Endothelial cell of umbilical vein (primary cell): ENCODE measurements at regions not wholly inside any gene's neighbourhood (a gene's known extent, or its start where the extent isn't known, plus 50 kb on each side); places are given as distances from the start of the nearest gene placed in this dataset.
"Not testable (repeated sequence)": the region's sequence is repeated elsewhere in the genome, so short reads cannot be mapped to it uniquely, and the experiment has no call there.

ENCODE experiments used
- BruUV-seq: library from RNA; stranded (reverse); fragments of 400-500 nt; replicated peaks from 2 replicates; lab custom pipeline; 2021; lab: Mats Ljungman, UMichigan
- CTCF ChIA-PET: fragments of 300-600, 350-600 bp; sonication (Branson Sonifier 250); formaldehyde crosslinking; loops from one replicate; lab custom pipeline; 2021; ENCODE audit warnings: antibody characterized with exemption, inconsistent platforms; lab: Charles Lee
- POLR2A ChIA-PET: fragments of 300-600, 350-600 bp; sonication (Branson Sonifier 250); formaldehyde crosslinking; loops from one replicate; lab custom pipeline; 2021; ENCODE audit warnings: antibody characterized with exemption, inconsistent platforms; lab: Charles Lee
- DNase-seq: peaks from one replicate; pipeline ENCODE4 v3.0.0-alpha.2; 2011; ENCODE audit warnings: low read depth, low spot score
- FAIRE-seq: peaks from 2 replicates; lab custom pipeline; 2011; peaks lifted over from hg19 to GRCh38; lab: Jason Lieb, UNC
- H2AFZ ChIP-seq: 2 replicates; pipeline ENCODE4 v1.6.0; 2012; ENCODE audit warnings: low read depth, low read length, control low read depth, inconsistent platforms
- H3K27ac ChIP-seq: 2 replicates; pipeline ENCODE4 v1.5.1; 2011; ENCODE audit warnings: low read depth, mild to moderate bottlenecking, control low read depth, low read length, moderate library complexity; ENCODE audit not compliant: insufficient read depth
- H3K27me3 ChIP-seq, 2 experiments: 2 replicates each; pipeline versions ENCODE4 v1.6.0 to v1.6.1; 2011; ENCODE audit warnings: low read length in 2 of 2, mixed read lengths in 1 of 2; ENCODE audit not compliant: control insufficient read depth in 2 of 2, insufficient read depth in 2 of 2
- H3K36me3 ChIP-seq, 2 experiments: 2 replicates in 1 of 2; 3 replicates in 1 of 2; pipeline ENCODE4 v1.5.1; 2011; ENCODE audit warnings: low read length in 2 of 2, mild to moderate bottlenecking in 1 of 2, moderate library complexity in 1 of 2; ENCODE audit not compliant: control insufficient read depth in 2 of 2, insufficient read depth in 2 of 2; ENCODE audit errors: extremely low read depth in 1 of 2
- H3K4me1 ChIP-seq: 3 replicates; pipeline ENCODE4 v1.5.1; 2011; ENCODE audit warnings: mild to moderate bottlenecking, low read length; ENCODE audit not compliant: control insufficient read depth, insufficient read depth; ENCODE audit errors: extremely low read depth
- H3K4me2 ChIP-seq: 2 replicates; pipeline ENCODE4 v1.6.1; 2011; ENCODE audit warnings: low read length, control low read depth, mixed read lengths; ENCODE audit not compliant: insufficient read depth
- H3K4me3 ChIP-seq, 3 experiments: fragments of 200-600 bp in 1 of 3; sonication (generic), shearing (Covaris generic) in 1 of 3; replicated peaks in 1 of 3; 2 replicates each; pipeline ENCODE4 v1.5.1; 2011 to 2016; ENCODE audit warnings: control low read depth in 3 of 3, low read length in 3 of 3, mild to moderate bottlenecking in 2 of 3, inconsistent platforms in 1 of 3, low read depth in 1 of 3, moderate library complexity in 1 of 3; ENCODE audit not compliant: insufficient read depth in 1 of 3
- H3K79me2 ChIP-seq: 2 replicates; pipeline ENCODE4 v1.6.0; 2012; ENCODE audit warnings: low read length, inconsistent platforms; ENCODE audit not compliant: control insufficient read depth, insufficient read depth
- H3K9ac ChIP-seq: replicated peaks from 2 replicates; pipeline ENCODE3; 2011; ENCODE audit warnings: low read length, control low read depth; ENCODE audit not compliant: insufficient read depth; ENCODE audit errors: extremely low read depth
- H3K9me1 ChIP-seq: replicated peaks from 3 replicates; pipeline ENCODE4 v1.6.0; 2011; ENCODE audit warnings: mild to moderate bottlenecking, low read length; ENCODE audit not compliant: control insufficient read depth, insufficient read depth; ENCODE audit errors: extremely low read depth
- H3K9me3 ChIP-seq: replicated peaks from 2 replicates; pipeline ENCODE4 v1.5.1; 2012; ENCODE audit warnings: low read length, inconsistent platforms; ENCODE audit not compliant: control insufficient read depth, insufficient read depth
- H4K20me1 ChIP-seq: replicated peaks from 2 replicates; pipeline ENCODE3; 2011; ENCODE audit warnings: mild to moderate bottlenecking, low read length; ENCODE audit not compliant: control insufficient read depth, insufficient read depth; ENCODE audit errors: extremely low read depth
- FOS ChIP-seq: IDR thresholded peaks from 2 replicates; pipeline ENCODE4 v1.6.1; 2011; ENCODE audit warnings: mild to moderate bottlenecking, low read length, moderate library complexity, borderline replicate concordance; ENCODE audit not compliant: insufficient read depth
- POLR2A ChIP-seq: IDR thresholded peaks from 2 replicates; pipeline ENCODE4 v1.6.1; 2012; ENCODE audit warnings: low read depth, mild to moderate bottlenecking, control low read depth, low read length
- dilution Hi-C: fragments of 300-500 bp; cut with MboI; formaldehyde crosslinking; loops from one replicate; pipeline ENCODE4 v1.15.0; 2019; ENCODE audit warnings: low sequenced_read_pairs; ENCODE audit not compliant: extremely low pct_ligation_motif_present
- intact Hi-C: fragments of 100-400 bp; cut with micrococcal nuclease; formaldehyde crosslinking; loops from one replicate; pipeline ENCODE4 v1.10.0; 2022

- no peaks in the 10 kb centered on the region for H3K9me1 ChIP-seq
- H3K79me2 ChIP-seq, result no peaks in the 10 kb centered on the region
- BruUV-seq, result no TSS peak
- no peaks in the 10 kb centered on the region for H3K36me3 ChIP-seq
- H3K4me2 ChIP-seq, result no peak overlapping the region
- no peak overlapping the region for H3K9ac ChIP-seq
- intact Hi-C loops, result no loop called here
- ChIA-PET POLR2A (no interaction called here), CTCF (interaction anchor here (1.1 kb wide), 1 partner anchor 10 kb away, joined by 3 read pairs; no protein-coding TSS in a partner anchor)
- FAIRE-seq (no peak), DNase-seq (no peak)
- H2AFZ ChIP-seq, result no peak overlapping the region
- H3K4me1 ChIP-seq, result no peaks in the 10 kb centered on the region
- dilution Hi-C loops, result no loop called here
- TF ChIP-seq FOS, result peak; percentile 28
- no peak for TF ChIP-seq POLR2A
- no peak overlapping the region for H3K4me3 ChIP-seq
- H3K9me3 ChIP-seq, result no peaks in the 10 kb centered on the region
- no peaks in the 10 kb centered on the region for H3K27me3 ChIP-seq
- no peak overlapping the region for H3K27ac ChIP-seq
- no peaks in the 10 kb centered on the region for H4K20me1 ChIP-seq
These were observed 389.7 kb upstream of the FAR2 start for GRCh38 chr12:28759333-28759732.

- intact Hi-C loops, result loop anchor here (10.0 kb wide), 1 partner anchor 475 kb away; no protein-coding TSS in a partner anchor
- H3K27ac ChIP-seq, H3K9me3 ChIP-seq, CTCF ChIA-PET, H3K36me3 ChIP-seq, H3K79me2 ChIP-seq, H3K9me1 ChIP-seq, H2AFZ ChIP-seq, H3K9ac ChIP-seq, POLR2A ChIA-PET, H3K4me1 ChIP-seq, H4K20me1 ChIP-seq, H3K4me2 ChIP-seq, DNase-seq, H3K27me3 ChIP-seq, H3K4me3 ChIP-seq, dilution Hi-C loops, BruUV-seq, FAIRE-seq: not testable (repeated sequence)
These were observed 388.8 kb upstream of the FAR2 start for GRCh38 chr12:28760040-28760903.

- POLR2A ChIA-PET, result not testable (repeated sequence)
These were observed 387.2 kb upstream of the FAR2 start for GRCh38 chr12:28761897-28762296.

More at GRCh38 chr12:28761897-28762296, 387.2 kb upstream of the FAR2 start:
- H3K4me1 ChIP-seq, FAIRE-seq, H3K9ac ChIP-seq, H3K79me2 ChIP-seq, H3K9me1 ChIP-seq, H3K27me3 ChIP-seq, H4K20me1 ChIP-seq, H3K27ac ChIP-seq, H3K4me2 ChIP-seq, H3K36me3 ChIP-seq, CTCF ChIA-PET, dilution Hi-C loops, H3K9me3 ChIP-seq, H2AFZ ChIP-seq, DNase-seq, BruUV-seq, H3K4me3 ChIP-seq: not testable (repeated sequence)
- intact Hi-C loops, result loop anchor here (10.0 kb wide), 1 partner anchor 473 kb away; no protein-coding TSS in a partner anchor
